NB4 (cell line): ENCODE measurements at regions not wholly inside any gene's neighbourhood (a gene's known extent, or its start where the extent isn't known, plus 50 kb on each side); places are given as distances from the start of the nearest gene placed in this dataset.

Experiments
- DNase-seq: peaks from one replicate; pipeline ENCODE4 v3.0.0; 2010; ENCODE audit warnings: low read depth
- H3K4me3 ChIP-seq: one replicate; pipeline ENCODE4 v1.5.1; 2011; ENCODE audit warnings: mild to moderate bottlenecking, low read depth, low read length, moderate library complexity
- CTCF ChIP-seq: IDR thresholded peaks from one replicate; pipeline ENCODE4 v1.5.1; 2012; ENCODE audit warnings: low read depth, low read length
- MAX ChIP-seq: IDR thresholded peaks from 2 replicates; pipeline ENCODE4 v1.6.1; 2011; ENCODE audit warnings: low read depth, low read length
- MYC ChIP-seq: IDR thresholded peaks from 2 replicates; pipeline ENCODE4 v1.6.1; 2011; ENCODE audit warnings: low read depth, low read length
- POLR2A ChIP-seq: IDR thresholded peaks from 2 replicates; pipeline ENCODE4 v1.6.1; 2011; ENCODE audit warnings: mild to moderate bottlenecking; ENCODE audit not compliant: insufficient read length; ENCODE audit errors: extremely low read depth

GRCh38 chr2:2887772-2888387, 489.7 kb downstream of the EIPR1 start:
- H3K4me3 ChIP-seq: no peak overlapping the region
- TF ChIP-seq MAX: no peak
- no peak for TF ChIP-seq POLR2A
- no peak for TF ChIP-seq CTCF
- TF ChIP-seq MYC: no peak
- DNase-seq: no peak

- no peak for TF ChIP-seq POLR2A
- TF ChIP-seq CTCF: no peak
- TF ChIP-seq MYC: no peak
- TF ChIP-seq MAX: no peak
- no peak overlapping the region for H3K4me3 ChIP-seq
- no peak for DNase-seq
Measured at GRCh38 chr2:2886922-2887321, 490.7 kb downstream of the EIPR1 start.

GRCh38 chr2:2881499-2881898, 496.1 kb downstream of the EIPR1 start:
- TF ChIP-seq MAX (no peak), POLR2A (no peak), MYC (no peak), CTCF (no peak)
- DNase-seq: no peak
- H3K4me3 ChIP-seq: no peak overlapping the region

GRCh38 chr2:2880938-2881337, 496.7 kb downstream of the EIPR1 start:
- TF ChIP-seq MAX (no peak), CTCF (no peak), POLR2A (no peak), MYC (no peak)
- no peak overlapping the region for H3K4me3 ChIP-seq
- DNase-seq: no peak

GRCh38 chr2:2879781-2880180, 497.8 kb downstream of the EIPR1 start:
- no peak for DNase-seq
- TF ChIP-seq CTCF: no peak
- TF ChIP-seq MAX: no peak
- no peak for TF ChIP-seq POLR2A
- TF ChIP-seq MYC: no peak

GRCh38 chr2:2879071-2879470, 498.5 kb downstream of the EIPR1 start:
- no peak for DNase-seq
- H3K4me3 ChIP-seq: no peak overlapping the region
- no peak for TF ChIP-seq CTCF
- no peak for TF ChIP-seq MAX

More at GRCh38 chr2:2879781-2880180, 497.8 kb downstream of the EIPR1 start:
- H3K4me3 ChIP-seq: no peak overlapping the region
